ENCODE measurements at regions not wholly inside any gene's neighbourhood (a gene's known extent, or its start where the extent isn't known, plus 50 kb on each side); places are given as distances from the start of the nearest gene placed in this dataset.
A peak's percentile ranks its signal among the peaks of the same experiment; 100 is the strongest.

GRCh38 chr6:28696682-28697081 is 171.0 kb downstream of the GPX5 start:
- TF ChIP-seq CTCF (IDR thresholded peaks at IDR 0.05) = no peak
- Histone ChIP-seq H3K27ac (no peak overlapping the region), H3K4me1 (no peaks in the 10 kb centered on the region), H3K4me3 (no peak overlapping the region), H3K9me3 (no peaks in the 10 kb centered on the region), H3K36me3 (ENCODE audit: insufficient read depth in 1 of 2, low read depth in 1 of 2) (no peaks in the 10 kb centered on the region), H3K27me3 (ENCODE audit: insufficient read depth in 3 of 3, low read length in 2 of 3) (peaks cover 10 to 74% (median 23%) of the 10 kb centered on the region in 3 donors)
- 8 to 22% (median 14%) methylated on average over 9 of the region's 9 CpGs for WGBS, 3 donors
- ATAC-seq (no peak), DNase-seq (no peak)
- intact Hi-C loops (cut with DNase I) = no loop called here

GRCh38 chr6:28707387-28708282 is 182.0 kb downstream of the GPX5 start:
- intact Hi-C loops (cut with DNase I) = no loop called here
- Histone ChIP-seq H3K36me3 (ENCODE audit: insufficient read depth in 1 of 2, low read depth in 1 of 2) (no peaks in the 10 kb centered on the region), H3K27me3 (ENCODE audit: insufficient read depth in 3 of 3, low read length in 2 of 3) (peaks cover 2 to 42% (median 8%) of the 10 kb centered on the region in 3 donors), H3K9me3 (no peaks in the 10 kb centered on the region), H3K4me1 (no peaks in the 10 kb centered on the region), H3K27ac (no peak overlapping the region), H3K4me3 (no peak overlapping the region)
- 77 to 82% (median 78%) methylated on average over 6 of the region's 6 CpGs for WGBS, 3 donors
- no peak for DNase-seq
- no peak for TF ChIP-seq CTCF (IDR thresholded peaks at IDR 0.05)
- no peak for ATAC-seq

- Histone ChIP-seq H3K4me1 (no peaks in the 10 kb centered on the region), H3K27ac (no peak overlapping the region), H3K27me3 (ENCODE audit: insufficient read depth in 3 of 3, low read length in 2 of 3) (peaks cover 2 to 42% (median 8%) of the 10 kb centered on the region in 3 donors), H3K36me3 (ENCODE audit: insufficient read depth in 1 of 2, low read depth in 1 of 2) (no peaks in the 10 kb centered on the region), H3K9me3 (no peaks in the 10 kb centered on the region), H3K4me3 (peak overlapping the region; percentile 21)
- 2 to 3% (median 3%) methylated on average over 30 of the region's 30 CpGs for WGBS, 3 donors
- no peak for DNase-seq
- ATAC-seq = no peak
- intact Hi-C loops (cut with DNase I) = no loop called here
- TF ChIP-seq CTCF (IDR thresholded peaks at IDR 0.05) = no peak
Observed at GRCh38 chr6:28709478-28710349, 184.0 kb downstream of the GPX5 start.

- DNase-seq (no peak), ATAC-seq (no peak)
- no peak for TF ChIP-seq CTCF (IDR thresholded peaks at IDR 0.05)
- Histone ChIP-seq H3K4me1 (no peaks in the 10 kb centered on the region), H3K4me3 (no peak overlapping the region), H3K9me3 (no peaks in the 10 kb centered on the region), H3K36me3 (ENCODE audit: insufficient read depth in 1 of 2, low read depth in 1 of 2) (no peaks in the 10 kb centered on the region), H3K27me3 (ENCODE audit: insufficient read depth in 3 of 3, low read length in 2 of 3) (peaks cover 0 to 42% (median 8%) of the 10 kb centered on the region in 3 donors), H3K27ac (no peak overlapping the region)
- intact Hi-C loops (cut with DNase I) = no loop called here
- WGBS, 3 donors = 36 to 38% (median 37%) methylated on average over 16 of the region's 16 CpGs
Observed at GRCh38 chr6:28710466-28711191, 184.9 kb downstream of the GPX5 start.

Data from psoas muscle (tissue), 7 donors.